Astrocyte (in vitro differentiated cells and primary cell): ENCODE measurements at regions not wholly inside any gene's neighbourhood (a gene's known extent, or its start where the extent isn't known, plus 50 kb on each side); places are given as distances from the start of the nearest gene placed in this dataset.

Source experiments
- DNase-seq: peaks from one replicate; pipeline ENCODE4 v3.0.0-alpha.2; 2010; ENCODE audit warnings: low read depth
- FAIRE-seq: peaks from 2 replicates; lab custom pipeline; 2011; peaks lifted over from hg19 to GRCh38; lab: Jason Lieb, UNC
- H2AFZ ChIP-seq: 2 replicates; pipeline ENCODE4 v1.6.0; 2012; ENCODE audit warnings: low read depth, low read length, inconsistent platforms
- H3K27ac ChIP-seq: 2 replicates; pipeline ENCODE4 v1.5.1; 2011; ENCODE audit warnings: low read depth, low read length, inconsistent platforms
- H3K27me3 ChIP-seq: 2 replicates; pipeline ENCODE4 v1.6.0; 2011; ENCODE audit warnings: low read length, inconsistent platforms; ENCODE audit not compliant: insufficient read depth
- H3K36me3 ChIP-seq: 2 replicates; pipeline ENCODE4 v1.5.1; 2011; ENCODE audit warnings: low read length, inconsistent platforms; ENCODE audit not compliant: insufficient read depth
- H3K4me1 ChIP-seq: 2 replicates; pipeline ENCODE4 v1.5.1; 2011; ENCODE audit warnings: low read length, inconsistent platforms; ENCODE audit not compliant: insufficient read depth
- H3K4me2 ChIP-seq: 2 replicates; pipeline ENCODE4 v1.6.0; 2012; ENCODE audit warnings: low read length, inconsistent platforms
- H3K4me3 ChIP-seq: 2 replicates; pipeline ENCODE4 v1.5.1; 2011; ENCODE audit warnings: low read depth, mild to moderate bottlenecking, low read length, inconsistent platforms; ENCODE audit not compliant: insufficient read depth
- H3K79me2 ChIP-seq: 2 replicates; pipeline ENCODE4 v1.6.0; 2012; ENCODE audit warnings: mild to moderate bottlenecking, low read length, inconsistent platforms; ENCODE audit not compliant: insufficient read depth
- H3K9ac ChIP-seq: 2 replicates; pipeline ENCODE4 v1.6.0; 2012; ENCODE audit warnings: mild to moderate bottlenecking, low read length, inconsistent platforms
- H3K9me3 ChIP-seq: 2 replicates; pipeline ENCODE4 v1.5.1; 2012; ENCODE audit warnings: low read depth, mild to moderate bottlenecking, low read length, inconsistent platforms; ENCODE audit not compliant: insufficient read depth
- H4K20me1 ChIP-seq: 2 replicates; pipeline ENCODE4 v1.6.0; 2012; ENCODE audit warnings: low read length, inconsistent platforms; ENCODE audit not compliant: insufficient read depth
- H3K27ac Mint-ChIP-seq: one replicate; pipeline ENCODE4 v1.8.0; 2021; ENCODE audit warnings: mild to moderate bottlenecking, mixed read lengths; ENCODE audit not compliant: unreplicated experiment
- H3K27me3 Mint-ChIP-seq: one replicate; pipeline ENCODE4 v1.8.0; 2021; ENCODE audit warnings: low read depth, mixed read lengths; ENCODE audit not compliant: unreplicated experiment
- H3K36me3 Mint-ChIP-seq: one replicate; pipeline ENCODE4 v1.8.0; 2021; ENCODE audit warnings: low read depth, mixed read lengths; ENCODE audit not compliant: unreplicated experiment
- H3K4me1 Mint-ChIP-seq: one replicate; pipeline ENCODE4 v1.8.0; 2021; ENCODE audit warnings: low read depth, mixed read lengths; ENCODE audit not compliant: unreplicated experiment
- H3K4me3 Mint-ChIP-seq: one replicate; pipeline ENCODE4 v1.8.0; 2021; ENCODE audit warnings: mild to moderate bottlenecking, moderate library complexity, mixed read lengths; ENCODE audit not compliant: unreplicated experiment
- H3K9me3 Mint-ChIP-seq: one replicate; pipeline ENCODE4 v1.8.0; 2021; ENCODE audit warnings: mild to moderate bottlenecking, mixed read lengths; ENCODE audit not compliant: unreplicated experiment
- CTCF ChIP-seq: IDR thresholded peaks from 2 replicates; pipeline ENCODE4 v1.5.1; 2011; ENCODE audit warnings: low read depth, mild to moderate bottlenecking, inconsistent platforms, low read length, moderate library complexity; ENCODE audit not compliant: insufficient read depth
- EZH2 ChIP-seq: IDR thresholded peaks from 2 replicates; pipeline ENCODE4 v1.6.1; 2012; ENCODE audit warnings: mild to moderate bottlenecking, low read length, inconsistent platforms; ENCODE audit not compliant: insufficient read depth

DNA sequence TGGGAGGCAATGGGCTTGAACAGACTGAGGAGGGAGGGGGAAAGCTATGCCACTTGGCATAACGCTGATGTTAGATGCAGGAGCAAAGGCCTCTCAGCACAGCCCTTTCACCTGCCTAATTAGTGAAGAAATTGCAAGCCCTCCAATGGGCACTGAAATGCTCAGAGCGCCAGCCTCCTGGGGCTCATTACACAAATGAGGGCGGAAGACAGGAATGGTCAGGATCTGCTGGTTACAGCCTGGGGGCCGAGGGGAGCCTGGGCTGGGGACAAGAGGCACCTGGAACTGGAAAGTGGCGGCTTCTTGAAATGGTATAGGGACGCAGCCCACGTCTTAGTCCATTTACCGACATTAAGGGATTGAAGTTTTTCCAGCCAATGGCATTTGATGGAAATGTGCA, 50.2 kb upstream of the PLET1 start:
- Mint-ChIP-seq H3K4me3 (no peak overlapping the region), H3K4me1 (no peaks in the 10 kb centered on the region), H3K27me3 (peaks cover 9% of the 10 kb centered on the region), H3K36me3 (no peaks in the 10 kb centered on the region), H3K27ac (no peak overlapping the region), H3K9me3 (peaks cover 7% of the 10 kb centered on the region)
- FAIRE-seq (no peak), DNase-seq (no peak)
- no peak overlapping the region for H3K4me2 ChIP-seq
- H3K36me3 ChIP-seq: no peaks in the 10 kb centered on the region
- H4K20me1 ChIP-seq: no peaks in the 10 kb centered on the region
- no peak overlapping the region for H2AFZ ChIP-seq
- no peak overlapping the region for H3K9ac ChIP-seq
- H3K27ac ChIP-seq: no peak overlapping the region
- H3K79me2 ChIP-seq: no peaks in the 10 kb centered on the region
- no peaks in the 10 kb centered on the region for H3K4me1 ChIP-seq
- TF ChIP-seq EZH2 (no peak), CTCF (no peak)
- H3K27me3 ChIP-seq: no peaks in the 10 kb centered on the region
- H3K9me3 ChIP-seq: no peaks in the 10 kb centered on the region
- H3K4me3 ChIP-seq: no peak overlapping the region

- Mint-ChIP-seq H3K4me1 (peaks cover 2% of the 10 kb centered on the region), H3K27ac (no peak overlapping the region), H3K27me3 (peaks cover 9% of the 10 kb centered on the region), H3K36me3 (peaks cover 2% of the 10 kb centered on the region), H3K9me3 (peaks cover 2% of the 10 kb centered on the region), H3K4me3 (no peak overlapping the region)
- Histone ChIP-seq H3K4me1 (peaks cover 18% of the 10 kb centered on the region), H3K27ac (no peak overlapping the region), H3K9me3 (no peaks in the 10 kb centered on the region), H3K36me3 (no peaks in the 10 kb centered on the region), H3K4me3 (no peak overlapping the region), H2AFZ (no peak overlapping the region), H4K20me1 (no peaks in the 10 kb centered on the region), H3K9ac (no peak overlapping the region), H3K79me2 (no peaks in the 10 kb centered on the region), H3K27me3 (no peaks in the 10 kb centered on the region), H3K4me2 (no peak overlapping the region)
- FAIRE-seq: no peak
- DNase-seq: no peak
- TF ChIP-seq CTCF: no peak
- no peak for TF ChIP-seq EZH2
These were observed 54.5 kb upstream of the PLET1 start for GRCh38 chr11:112315057-112315720.
